ENCODE measurements at regions not wholly inside any gene's neighbourhood (a gene's known extent, or its start where the extent isn't known, plus 50 kb on each side); places are given as distances from the start of the nearest gene placed in this dataset.

DNA sequence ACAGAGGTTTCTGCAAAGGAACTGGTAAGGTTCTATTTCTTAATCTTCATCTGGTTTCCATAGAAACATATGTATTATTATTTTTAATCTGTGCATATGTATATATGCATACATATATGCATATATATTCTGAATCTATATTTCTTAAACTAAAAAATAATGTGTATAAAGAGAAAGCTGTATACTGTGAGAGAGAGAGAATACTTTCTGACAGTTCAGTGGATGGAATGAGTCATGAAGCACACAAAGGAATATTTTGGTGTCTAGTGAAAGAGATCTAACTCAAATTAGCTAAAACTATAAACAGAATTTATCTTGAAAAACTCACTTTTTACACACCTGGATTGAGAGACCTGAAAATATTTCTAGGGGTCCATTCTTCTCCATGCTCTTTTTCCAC is 1929.3 kb upstream of the LRRTM1 start:
- H2AFZ ChIP-seq (ENCODE audit: low read length), result no peak overlapping the region
- no peaks in the 10 kb centered on the region for H3K9me3 ChIP-seq (ENCODE audit: insufficient read depth, low read depth, low read length)
- H3F3A ChIP-seq (ENCODE audit: low read depth), result no peaks in the 10 kb centered on the region
- H3K4me2 ChIP-seq (ENCODE audit: low read depth, low read length, poor library complexity, severe bottlenecking), result no peak overlapping the region
- TF ChIP-seq, protein P1, sequence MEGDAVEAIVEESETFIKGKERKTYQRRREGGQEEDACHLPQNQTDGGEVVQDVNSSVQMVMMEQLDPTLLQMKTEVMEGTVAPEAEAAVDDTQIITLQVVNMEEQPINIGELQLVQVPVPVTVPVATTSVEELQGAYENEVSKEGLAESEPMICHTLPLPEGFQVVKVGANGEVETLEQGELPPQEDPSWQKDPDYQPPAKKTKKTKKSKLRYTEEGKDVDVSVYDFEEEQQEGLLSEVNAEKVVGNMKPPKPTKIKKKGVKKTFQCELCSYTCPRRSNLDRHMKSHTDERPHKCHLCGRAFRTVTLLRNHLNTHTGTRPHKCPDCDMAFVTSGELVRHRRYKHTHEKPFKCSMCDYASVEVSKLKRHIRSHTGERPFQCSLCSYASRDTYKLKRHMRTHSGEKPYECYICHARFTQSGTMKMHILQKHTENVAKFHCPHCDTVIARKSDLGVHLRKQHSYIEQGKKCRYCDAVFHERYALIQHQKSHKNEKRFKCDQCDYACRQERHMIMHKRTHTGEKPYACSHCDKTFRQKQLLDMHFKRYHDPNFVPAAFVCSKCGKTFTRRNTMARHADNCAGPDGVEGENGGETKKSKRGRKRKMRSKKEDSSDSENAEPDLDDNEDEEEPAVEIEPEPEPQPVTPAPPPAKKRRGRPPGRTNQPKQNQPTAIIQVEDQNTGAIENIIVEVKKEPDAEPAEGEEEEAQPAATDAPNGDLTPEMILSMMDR (conservative IDR thresholded peaks at IDR 0.05; ENCODE audit: low read length), result no peak
- TF ChIP-seq EZH2phosphoT487 (IDR thresholded peaks at IDR 0.05; ENCODE audit: borderline replicate concordance), result no peak
- no peaks in the 10 kb centered on the region for H3K36me3 ChIP-seq (ENCODE audit: insufficient read depth, low read length)
- H3K9me2 ChIP-seq (replicated peaks; ENCODE audit: low read depth, low read length), result no peaks in the 10 kb centered on the region
- H3K27me3 ChIP-seq (ENCODE audit: insufficient read depth, low read length, poor library complexity, severe bottlenecking), result no peaks in the 10 kb centered on the region
- no peaks in the 10 kb centered on the region for H3K79me2 ChIP-seq (ENCODE audit: insufficient read depth, low read length)
- H4K20me1 ChIP-seq (ENCODE audit: insufficient read depth, low read length, poor library complexity, severe bottlenecking), result no peaks in the 10 kb centered on the region
- H3K9ac ChIP-seq (ENCODE audit: low read depth, low read length, poor library complexity, severe bottlenecking), result no peak overlapping the region
- H3K4me3 ChIP-seq (ENCODE audit: low read length, poor library complexity, severe bottlenecking), result no peak overlapping the region
- H3K4me1 ChIP-seq (ENCODE audit: insufficient read depth, low read length, poor library complexity, severe bottlenecking), result no peaks in the 10 kb centered on the region

DNA sequence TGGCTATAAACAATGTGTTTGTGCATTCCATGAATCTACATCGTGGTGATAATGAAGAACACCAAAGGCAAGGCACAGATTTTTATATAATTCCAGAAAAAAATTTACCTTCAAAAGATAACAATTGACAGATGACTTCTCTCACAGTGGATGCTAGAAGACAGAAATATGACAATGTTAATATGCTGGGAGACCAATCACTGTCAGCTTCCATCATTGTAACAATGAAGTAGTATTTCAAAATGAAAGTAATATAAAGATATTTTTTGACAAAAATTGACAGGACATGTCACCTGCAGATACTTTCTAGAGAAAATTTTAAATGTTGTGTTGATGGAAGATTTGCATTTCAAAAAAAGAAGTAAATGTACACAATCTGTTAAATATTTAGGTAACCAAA is 1925.9 kb upstream of the LRRTM1 start:
- Histone ChIP-seq H3K4me3 (ENCODE audit: low read length, poor library complexity, severe bottlenecking) (no peak overlapping the region), H3K4me1 (ENCODE audit: insufficient read depth, low read length, poor library complexity, severe bottlenecking) (no peaks in the 10 kb centered on the region), H2AFZ (ENCODE audit: low read length) (no peak overlapping the region), H3K79me2 (ENCODE audit: insufficient read depth, low read length) (no peaks in the 10 kb centered on the region), H3K9ac (ENCODE audit: low read depth, low read length, poor library complexity, severe bottlenecking) (no peak overlapping the region), H3K9me3 (ENCODE audit: insufficient read depth, low read depth, low read length) (no peaks in the 10 kb centered on the region), H3K4me2 (ENCODE audit: low read depth, low read length, poor library complexity, severe bottlenecking) (no peak overlapping the region), H3K9me2 (replicated peaks; ENCODE audit: low read depth, low read length) (no peaks in the 10 kb centered on the region), H4K20me1 (ENCODE audit: insufficient read depth, low read length, poor library complexity, severe bottlenecking) (no peaks in the 10 kb centered on the region), H3K36me3 (ENCODE audit: insufficient read depth, low read length) (no peaks in the 10 kb centered on the region), H3F3A (ENCODE audit: low read depth) (no peaks in the 10 kb centered on the region), H3K27me3 (ENCODE audit: insufficient read depth, low read length, poor library complexity, severe bottlenecking) (no peaks in the 10 kb centered on the region)
- TF ChIP-seq, protein P1 (conservative IDR thresholded peaks at IDR 0.05; ENCODE audit: low read length), result no peak
- no peak for TF ChIP-seq EZH2phosphoT487 (IDR thresholded peaks at IDR 0.05; ENCODE audit: borderline replicate concordance)

DNA sequence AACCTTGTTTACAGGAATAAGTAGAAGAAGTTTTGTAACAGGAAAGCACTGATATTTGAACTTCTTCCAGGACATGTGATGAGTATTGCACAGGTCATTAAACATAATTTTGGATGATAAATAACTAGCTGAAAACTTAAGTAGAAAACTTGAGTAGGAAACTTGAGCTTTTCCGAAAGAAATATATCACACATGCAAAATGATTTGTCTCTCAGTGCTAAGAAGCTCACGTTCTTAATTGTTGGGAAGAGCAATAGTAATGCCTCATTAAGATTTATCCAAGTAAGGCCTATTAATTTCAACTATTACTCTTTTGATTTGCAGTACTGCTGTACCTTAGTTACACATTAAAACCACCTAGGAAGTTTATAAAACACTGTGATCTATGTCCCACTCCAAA is 1921.9 kb upstream of the LRRTM1 start:
- H3K9me3 ChIP-seq (ENCODE audit: insufficient read depth, low read depth, low read length), result 0 out of 2 replicates have a peak, but pooled peaks cover 3% of the 10 kb centered on the region
- H3K4me2 ChIP-seq (ENCODE audit: low read depth, low read length, poor library complexity, severe bottlenecking), result no peak overlapping the region
- TF ChIP-seq, protein P1 (conservative IDR thresholded peaks at IDR 0.05; ENCODE audit: low read length), result no peak
- TF ChIP-seq EZH2phosphoT487 (IDR thresholded peaks at IDR 0.05; ENCODE audit: borderline replicate concordance), result no peak
- no peak overlapping the region for H3K4me3 ChIP-seq (ENCODE audit: low read length, poor library complexity, severe bottlenecking)
- no peaks in the 10 kb centered on the region for H3F3A ChIP-seq (ENCODE audit: low read depth)
- H3K36me3 ChIP-seq (ENCODE audit: insufficient read depth, low read length), result no peaks in the 10 kb centered on the region
- no peaks in the 10 kb centered on the region for H3K79me2 ChIP-seq (ENCODE audit: insufficient read depth, low read length)
- H4K20me1 ChIP-seq (ENCODE audit: insufficient read depth, low read length, poor library complexity, severe bottlenecking), result no peaks in the 10 kb centered on the region
- no peaks in the 10 kb centered on the region for H3K9me2 ChIP-seq (replicated peaks; ENCODE audit: low read depth, low read length)
- no peak overlapping the region for H2AFZ ChIP-seq (ENCODE audit: low read length)
- no peak overlapping the region for H3K9ac ChIP-seq (ENCODE audit: low read depth, low read length, poor library complexity, severe bottlenecking)
- no peaks in the 10 kb centered on the region for H3K4me1 ChIP-seq (ENCODE audit: insufficient read depth, low read length, poor library complexity, severe bottlenecking)
- no peaks in the 10 kb centered on the region for H3K27me3 ChIP-seq (ENCODE audit: insufficient read depth, low read length, poor library complexity, severe bottlenecking)

All from Loucy (cell line).